ENCODE measurements at regions not wholly inside any gene's neighbourhood (a gene's known extent, or its start where the extent isn't known, plus 50 kb on each side); places are given as distances from the start of the nearest gene placed in this dataset.

DNA sequence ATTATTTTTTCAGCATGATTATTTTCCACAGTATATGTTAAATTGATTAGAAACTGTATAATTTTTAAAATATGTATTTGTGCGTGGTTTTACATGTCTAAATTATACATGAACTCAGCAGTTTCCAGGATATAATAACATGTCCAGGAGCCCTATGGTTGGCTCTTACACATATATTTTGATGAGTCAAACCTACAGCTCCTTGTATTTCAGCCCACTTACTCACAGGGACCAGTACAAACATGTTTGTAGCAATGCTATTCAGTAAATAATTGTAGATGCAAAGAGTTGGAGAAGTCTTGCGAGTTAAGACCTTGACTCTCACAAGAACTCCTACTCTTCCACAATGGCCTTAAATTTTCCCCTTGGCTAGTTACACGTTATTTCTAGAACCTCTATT lies 107.2 kb upstream of the SASH1 start:
- Histone ChIP-seq H3K36me3 (ENCODE audit: low read depth) (no peaks in the 10 kb centered on the region), H3K4me1 (ENCODE audit: insufficient read depth, poor library complexity, severe bottlenecking) (peaks cover 30% of the 10 kb centered on the region), H3K27me3 (ENCODE audit: insufficient read depth, poor library complexity, severe bottlenecking) (no peaks in the 10 kb centered on the region), H3K9me3 (ENCODE audit: severe bottlenecking) (no peaks in the 10 kb centered on the region), H3K4me3 (ENCODE audit: severe bottlenecking) (no peak overlapping the region), H3K27ac (ENCODE audit: poor library complexity, severe bottlenecking) (peak overlapping the region; percentile 71)
- ATAC-seq (ENCODE audit: low read depth) (peak; percentile 96), DNase-seq (ENCODE audit: low spot score) (no peak)
- TF ChIP-seq, protein P1, sequence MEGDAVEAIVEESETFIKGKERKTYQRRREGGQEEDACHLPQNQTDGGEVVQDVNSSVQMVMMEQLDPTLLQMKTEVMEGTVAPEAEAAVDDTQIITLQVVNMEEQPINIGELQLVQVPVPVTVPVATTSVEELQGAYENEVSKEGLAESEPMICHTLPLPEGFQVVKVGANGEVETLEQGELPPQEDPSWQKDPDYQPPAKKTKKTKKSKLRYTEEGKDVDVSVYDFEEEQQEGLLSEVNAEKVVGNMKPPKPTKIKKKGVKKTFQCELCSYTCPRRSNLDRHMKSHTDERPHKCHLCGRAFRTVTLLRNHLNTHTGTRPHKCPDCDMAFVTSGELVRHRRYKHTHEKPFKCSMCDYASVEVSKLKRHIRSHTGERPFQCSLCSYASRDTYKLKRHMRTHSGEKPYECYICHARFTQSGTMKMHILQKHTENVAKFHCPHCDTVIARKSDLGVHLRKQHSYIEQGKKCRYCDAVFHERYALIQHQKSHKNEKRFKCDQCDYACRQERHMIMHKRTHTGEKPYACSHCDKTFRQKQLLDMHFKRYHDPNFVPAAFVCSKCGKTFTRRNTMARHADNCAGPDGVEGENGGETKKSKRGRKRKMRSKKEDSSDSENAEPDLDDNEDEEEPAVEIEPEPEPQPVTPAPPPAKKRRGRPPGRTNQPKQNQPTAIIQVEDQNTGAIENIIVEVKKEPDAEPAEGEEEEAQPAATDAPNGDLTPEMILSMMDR (IDR thresholded peaks at IDR 0.05; ENCODE audit: poor library complexity, severe bottlenecking), result no peak

DNA sequence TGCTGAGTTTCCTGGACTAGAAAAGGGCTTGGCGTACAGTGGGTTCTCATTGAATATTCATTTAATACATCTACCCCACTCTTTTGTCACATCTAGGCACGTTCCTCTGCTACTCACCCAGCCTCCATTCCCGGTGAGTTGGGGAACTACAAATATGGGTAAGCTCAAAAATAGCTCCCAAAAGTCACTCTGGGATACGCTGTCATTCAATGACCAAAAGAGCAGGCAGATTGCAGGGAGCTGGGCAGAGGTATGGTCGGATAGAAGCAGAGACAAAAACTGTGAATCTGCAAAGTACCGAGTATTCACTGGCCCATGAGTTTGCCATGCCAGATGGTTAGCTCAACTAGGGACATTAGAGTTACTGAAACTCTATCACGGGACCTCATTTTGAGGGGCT lies 103.9 kb upstream of the SASH1 start:
- H3K4me3 ChIP-seq (ENCODE audit: severe bottlenecking), result no peak overlapping the region
- H3K27me3 ChIP-seq (ENCODE audit: insufficient read depth, poor library complexity, severe bottlenecking), result no peaks in the 10 kb centered on the region
- TF ChIP-seq, protein P1 (IDR thresholded peaks at IDR 0.05; ENCODE audit: poor library complexity, severe bottlenecking), result no peak
- DNase-seq (ENCODE audit: low spot score), result no peak
- ATAC-seq (ENCODE audit: low read depth), result no peak
- H3K9me3 ChIP-seq (ENCODE audit: severe bottlenecking), result no peaks in the 10 kb centered on the region
- peaks cover 14% of the 10 kb centered on the region for H3K4me1 ChIP-seq (ENCODE audit: insufficient read depth, poor library complexity, severe bottlenecking)
- no peaks in the 10 kb centered on the region for H3K36me3 ChIP-seq (ENCODE audit: low read depth)
- H3K27ac ChIP-seq (ENCODE audit: poor library complexity, severe bottlenecking), result no peak overlapping the region

DNA sequence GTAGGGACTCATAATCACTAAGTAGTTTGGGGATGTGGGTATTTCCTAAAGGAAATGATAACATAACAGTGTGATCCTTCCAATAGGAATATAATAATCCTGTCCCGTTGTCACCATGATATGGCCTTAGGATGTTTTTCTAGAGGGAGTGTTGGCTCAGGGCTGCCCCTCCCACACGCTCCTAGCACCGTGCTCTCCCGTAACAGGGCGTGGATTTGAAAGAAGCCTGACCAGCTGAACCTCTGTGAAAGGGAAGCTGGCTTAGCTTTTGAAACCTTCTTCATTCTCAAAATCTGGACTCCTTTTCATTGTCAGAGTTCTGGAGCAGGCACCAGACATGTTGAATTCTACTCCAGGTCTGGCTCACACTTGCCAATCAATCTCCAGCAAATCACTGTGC lies 103.4 kb upstream of the SASH1 start:
- H3K27ac ChIP-seq (ENCODE audit: poor library complexity, severe bottlenecking), result no peak overlapping the region
- H3K4me1 ChIP-seq (ENCODE audit: insufficient read depth, poor library complexity, severe bottlenecking), result peaks cover 14% of the 10 kb centered on the region
- TF ChIP-seq, protein P1 (IDR thresholded peaks at IDR 0.05; ENCODE audit: poor library complexity, severe bottlenecking), result no peak
- no peak for DNase-seq (ENCODE audit: low spot score)
- H3K27me3 ChIP-seq (ENCODE audit: insufficient read depth, poor library complexity, severe bottlenecking), result no peaks in the 10 kb centered on the region
- no peaks in the 10 kb centered on the region for H3K9me3 ChIP-seq (ENCODE audit: severe bottlenecking)
- no peak for ATAC-seq (ENCODE audit: low read depth)
- H3K36me3 ChIP-seq (ENCODE audit: low read depth), result no peaks in the 10 kb centered on the region
- no peak overlapping the region for H3K4me3 ChIP-seq (ENCODE audit: severe bottlenecking)

DNA sequence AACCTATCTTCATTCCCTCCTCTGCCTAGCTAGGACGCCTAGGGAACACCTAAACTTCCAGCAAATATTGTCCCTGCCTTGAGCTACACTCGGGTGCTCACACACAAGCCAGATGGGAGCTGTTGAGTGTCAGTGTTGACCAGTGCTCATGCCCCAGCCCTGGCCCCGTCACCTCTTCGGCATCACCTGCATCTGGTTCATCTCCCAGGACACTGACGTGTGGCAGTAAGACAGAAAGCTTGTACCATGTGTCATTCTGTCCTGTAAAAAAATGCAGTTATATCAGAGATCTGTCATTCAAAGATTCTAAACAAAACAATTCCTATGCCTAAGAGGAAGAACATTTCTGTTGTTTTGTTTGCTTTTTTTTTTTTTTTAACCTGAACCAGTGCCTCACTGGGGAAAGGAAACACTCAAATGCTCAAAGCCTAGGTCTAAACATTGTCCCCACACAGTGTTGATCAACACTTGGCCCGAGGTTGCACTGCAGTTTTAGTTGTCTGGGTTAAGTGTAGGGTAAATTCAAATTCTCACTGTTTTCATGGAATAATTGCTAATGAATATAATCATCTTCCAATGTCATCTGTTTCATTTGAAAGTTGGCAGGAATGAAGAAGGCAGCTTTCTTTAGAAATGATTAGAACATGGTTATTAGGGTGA lies 102.7 kb upstream of the SASH1 start:
- Histone ChIP-seq H3K27me3 (ENCODE audit: insufficient read depth, poor library complexity, severe bottlenecking) (no peaks in the 10 kb centered on the region), H3K4me3 (ENCODE audit: severe bottlenecking) (no peak overlapping the region), H3K4me1 (ENCODE audit: insufficient read depth, poor library complexity, severe bottlenecking) (peaks cover 13% of the 10 kb centered on the region), H3K27ac (ENCODE audit: poor library complexity, severe bottlenecking) (no peak overlapping the region), H3K9me3 (ENCODE audit: severe bottlenecking) (no peaks in the 10 kb centered on the region), H3K36me3 (ENCODE audit: low read depth) (no peaks in the 10 kb centered on the region)
- ATAC-seq (ENCODE audit: low read depth) (no peak), DNase-seq (ENCODE audit: low spot score) (no peak)
- TF ChIP-seq, protein P1 (IDR thresholded peaks at IDR 0.05; ENCODE audit: poor library complexity, severe bottlenecking), result no peak

DNA sequence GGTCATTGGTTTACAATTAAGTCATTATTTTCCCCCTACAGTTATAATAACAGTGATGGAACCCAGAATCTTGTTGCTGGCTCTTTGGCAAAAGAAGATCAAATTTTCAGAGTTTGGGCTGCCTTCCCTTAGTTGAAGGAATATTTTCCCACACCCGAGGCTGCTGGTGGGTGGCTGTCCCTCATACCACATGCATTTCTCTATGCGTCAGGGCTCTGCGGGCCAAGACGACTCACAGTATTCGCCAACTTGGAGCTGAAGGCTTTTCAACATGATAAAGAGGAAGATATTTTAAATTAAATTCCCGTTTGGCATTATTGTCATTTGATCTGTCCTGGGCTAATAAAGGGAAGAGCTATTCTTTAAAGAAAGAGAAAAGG lies 102.2 kb upstream of the SASH1 start:
- DNase-seq (ENCODE audit: low spot score) (no peak), ATAC-seq (ENCODE audit: low read depth) (no peak)
- no peaks in the 10 kb centered on the region for H3K36me3 ChIP-seq (ENCODE audit: low read depth)
- no peaks in the 10 kb centered on the region for H3K27me3 ChIP-seq (ENCODE audit: insufficient read depth, poor library complexity, severe bottlenecking)
- H3K4me1 ChIP-seq (ENCODE audit: insufficient read depth, poor library complexity, severe bottlenecking), result peaks cover 8% of the 10 kb centered on the region
- H3K9me3 ChIP-seq (ENCODE audit: severe bottlenecking), result no peaks in the 10 kb centered on the region
- TF ChIP-seq, protein P1 (IDR thresholded peaks at IDR 0.05; ENCODE audit: poor library complexity, severe bottlenecking), result no peak
- H3K4me3 ChIP-seq (ENCODE audit: severe bottlenecking), result no peak overlapping the region
- no peak overlapping the region for H3K27ac ChIP-seq (ENCODE audit: poor library complexity, severe bottlenecking)

All from RWPE2 (cell line).